ENCODE measurements at regions not wholly inside any gene's neighbourhood (a gene's known extent, or its start where the extent isn't known, plus 50 kb on each side); places are given as distances from the start of the nearest gene placed in this dataset.
"Not testable (repeated sequence)": the region's sequence is repeated elsewhere in the genome, so short reads cannot be mapped to it uniquely, and the experiment has no call there.

DNA sequence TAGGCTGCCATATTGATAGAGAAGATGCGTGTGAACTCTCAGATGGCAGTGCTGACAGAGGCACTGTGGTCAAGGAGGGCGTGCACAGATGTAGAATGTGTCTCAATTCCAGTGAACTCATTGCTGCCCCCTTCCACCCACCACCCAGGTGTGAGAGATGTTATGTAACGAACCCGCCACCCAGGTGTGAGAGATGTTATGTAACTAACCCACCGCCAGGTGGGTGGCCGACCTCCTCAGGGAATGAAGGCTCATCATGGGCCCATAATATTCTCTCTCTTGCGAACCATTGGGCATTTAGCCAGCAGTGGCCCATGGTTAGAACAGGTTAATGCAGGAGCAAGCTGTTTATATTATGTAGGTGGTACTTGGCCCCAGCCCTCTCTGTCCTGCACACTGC lies 140.4 kb upstream of the MTPN start:
- no peak for DNase-seq (ENCODE audit: low read depth)

DNA sequence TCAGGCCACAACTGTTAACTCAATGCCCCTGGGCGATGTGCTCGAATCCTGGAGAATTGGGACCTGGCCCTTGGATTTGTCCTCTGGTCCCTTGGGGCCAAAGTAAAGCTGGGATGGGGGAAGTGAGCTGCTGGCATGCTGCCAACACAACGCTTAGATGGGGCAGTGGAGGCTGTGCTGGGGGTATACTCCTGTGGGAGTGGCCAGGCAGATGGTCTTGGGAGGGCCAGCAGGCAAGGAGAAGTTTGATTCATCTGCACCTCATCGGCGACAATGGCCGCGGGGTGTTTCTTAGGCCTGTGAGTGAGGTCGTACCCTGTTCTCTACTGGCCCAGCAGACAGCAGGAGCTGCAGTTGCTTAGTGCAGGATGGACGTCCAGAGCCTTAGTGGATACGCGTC lies 139.0 kb upstream of the MTPN start:
- DNase-seq (ENCODE audit: low read depth): no peak

DNA sequence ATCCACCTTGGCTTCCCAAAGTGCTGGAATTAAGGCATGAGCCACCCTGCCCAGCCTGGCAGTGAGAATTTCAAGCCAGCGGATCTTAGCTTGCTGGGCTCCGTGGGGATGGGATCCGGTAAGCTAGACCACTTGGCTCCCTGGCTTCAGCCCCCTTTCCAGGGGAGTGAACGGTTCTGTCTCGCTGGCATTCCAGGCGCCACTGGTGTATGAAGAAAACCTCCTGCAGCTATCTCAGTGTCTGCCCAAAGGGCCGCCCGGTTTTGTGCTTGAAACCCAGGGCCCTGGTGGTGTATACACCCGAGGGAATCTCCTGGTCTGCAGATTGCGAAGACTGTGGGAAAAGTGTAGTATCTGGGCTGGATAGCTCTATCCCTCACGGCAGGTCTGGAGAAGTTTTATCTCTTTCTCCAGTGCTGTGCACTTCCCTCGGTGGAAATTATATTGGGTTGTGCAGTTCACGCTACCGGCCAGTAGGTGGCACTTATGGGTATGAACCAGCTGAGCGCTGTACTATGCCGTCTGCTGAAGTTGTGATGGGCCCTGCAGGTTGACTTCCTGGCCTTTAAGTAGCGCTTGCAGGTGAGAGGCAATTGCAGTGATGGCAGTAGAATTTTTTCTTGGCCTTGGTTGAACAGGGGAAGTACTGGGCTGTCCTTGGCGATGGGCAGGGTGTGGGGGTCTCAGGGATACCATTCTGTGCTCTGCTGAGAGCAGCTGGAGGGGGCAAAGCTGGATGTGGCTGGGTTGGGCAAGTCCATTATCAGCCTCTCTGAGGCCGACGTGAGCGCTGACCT lies 138.0 kb upstream of the MTPN start:
- DNase-seq (ENCODE audit: low read depth): peak; percentile 6

DNA sequence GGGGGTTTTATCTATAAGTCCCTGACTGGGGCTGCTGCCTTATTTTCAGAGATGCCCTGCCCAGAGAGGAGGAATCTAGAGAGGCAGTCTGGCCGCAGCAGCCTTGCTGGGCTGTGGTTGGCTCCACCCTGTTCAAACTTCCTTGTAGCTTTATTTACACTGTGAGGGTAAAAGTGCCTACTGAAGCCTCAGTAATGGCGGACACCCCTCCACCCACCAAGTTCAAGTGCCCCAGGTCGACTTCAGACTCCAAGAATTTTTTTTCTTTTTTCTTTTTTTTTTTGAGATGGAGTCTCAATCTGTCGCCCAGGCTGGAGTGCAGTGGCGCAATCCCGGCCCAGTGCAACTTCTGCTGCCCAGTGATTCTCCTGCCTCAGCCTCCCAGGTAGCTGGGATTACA lies 137.3 kb upstream of the MTPN start:
- not testable (repeated sequence) for DNase-seq (ENCODE audit: low read depth)

DNA sequence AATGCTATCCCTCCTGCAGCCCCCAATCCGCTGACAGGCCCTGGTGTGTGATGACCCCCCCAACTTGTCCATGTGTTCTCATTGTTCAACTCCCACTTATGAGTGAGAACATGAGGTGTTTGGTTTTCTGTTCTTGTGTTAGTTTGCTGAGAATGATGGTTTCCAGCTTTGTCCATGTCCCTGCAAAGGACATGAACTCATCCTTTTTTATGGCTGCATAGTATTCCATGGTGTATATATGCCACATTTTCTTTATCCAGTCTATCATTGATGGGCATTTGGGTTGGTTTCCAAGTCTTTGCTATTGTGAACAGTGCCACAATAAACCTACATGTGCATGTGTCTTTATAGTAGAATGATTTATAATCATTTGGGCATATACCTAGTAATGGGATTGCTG lies 131.9 kb upstream of the MTPN start:
- not testable (repeated sequence) for DNase-seq (ENCODE audit: low read depth)

DNA sequence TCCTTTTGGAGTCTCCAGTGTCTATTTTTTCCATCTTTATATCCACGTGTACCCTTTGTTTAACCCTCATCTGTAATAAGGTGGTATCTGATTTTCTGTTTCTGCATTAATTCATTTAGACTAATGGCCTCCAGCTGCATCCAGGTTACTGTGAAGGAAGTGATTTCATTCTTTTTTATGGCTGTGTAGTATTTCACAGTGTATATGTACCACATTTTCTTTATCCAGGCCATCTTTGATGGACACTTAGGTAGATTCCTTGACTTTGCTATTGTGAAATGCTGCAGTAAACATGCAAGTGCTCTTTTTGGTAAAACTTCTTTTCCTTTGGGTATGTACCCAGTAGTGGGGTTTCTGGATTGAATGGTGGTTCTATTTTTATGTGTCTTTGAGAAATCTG lies 128.0 kb upstream of the MTPN start:
- DNase-seq (ENCODE audit: low read depth): no peak

DNA sequence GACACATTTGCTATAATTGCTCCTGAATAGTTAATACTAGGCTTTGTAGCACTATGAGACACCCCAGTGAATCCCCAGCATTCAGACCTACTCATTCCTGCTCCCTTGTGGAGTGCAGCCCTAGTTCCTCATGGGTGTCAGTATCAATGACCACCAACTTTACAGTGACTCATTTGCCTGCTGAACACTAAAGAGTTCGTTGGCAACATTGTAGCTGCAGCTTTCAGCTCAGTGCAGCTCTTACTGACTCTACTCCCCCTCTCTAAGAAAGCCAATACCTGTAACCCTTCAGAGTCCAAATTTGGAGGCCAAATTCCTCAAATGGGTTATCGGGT lies 127.1 kb upstream of the MTPN start:
- no peak for DNase-seq (ENCODE audit: low read depth)

DNA sequence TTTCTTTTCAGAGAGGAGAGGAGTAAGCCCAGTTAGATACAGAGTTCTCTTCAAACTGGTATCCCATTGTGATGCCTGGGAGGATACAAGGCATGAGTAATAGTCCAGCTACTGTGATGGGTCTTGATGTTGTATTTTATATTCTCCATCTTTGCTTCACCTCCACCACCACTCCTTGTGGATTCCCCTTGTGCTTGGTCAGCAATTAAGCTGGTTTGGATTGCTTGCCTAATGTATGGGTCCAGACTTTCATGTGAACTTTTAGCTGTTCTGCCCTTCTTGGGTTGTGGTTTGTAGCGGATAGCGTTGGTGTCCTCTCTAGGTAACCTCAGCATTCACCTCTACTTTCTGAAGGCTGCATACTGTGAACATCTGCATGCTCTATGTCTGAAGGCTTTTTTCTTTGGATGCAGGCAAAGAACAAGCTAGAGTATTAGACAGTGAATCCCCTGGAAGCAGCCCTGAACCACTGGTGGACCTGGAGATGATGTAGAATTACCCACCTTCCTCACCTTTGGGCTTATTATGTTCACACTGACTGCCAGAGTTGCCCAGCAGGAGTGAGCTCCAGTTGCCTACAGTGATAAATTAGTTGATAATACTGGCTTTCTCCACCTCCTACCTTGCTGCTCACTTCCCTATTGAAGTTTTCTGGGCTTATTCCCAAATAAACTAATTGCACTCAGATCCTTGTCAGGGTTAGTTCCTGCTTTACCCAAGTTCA lies 126.5 kb upstream of the MTPN start:
- no peak for DNase-seq (ENCODE audit: low read depth)

DNA sequence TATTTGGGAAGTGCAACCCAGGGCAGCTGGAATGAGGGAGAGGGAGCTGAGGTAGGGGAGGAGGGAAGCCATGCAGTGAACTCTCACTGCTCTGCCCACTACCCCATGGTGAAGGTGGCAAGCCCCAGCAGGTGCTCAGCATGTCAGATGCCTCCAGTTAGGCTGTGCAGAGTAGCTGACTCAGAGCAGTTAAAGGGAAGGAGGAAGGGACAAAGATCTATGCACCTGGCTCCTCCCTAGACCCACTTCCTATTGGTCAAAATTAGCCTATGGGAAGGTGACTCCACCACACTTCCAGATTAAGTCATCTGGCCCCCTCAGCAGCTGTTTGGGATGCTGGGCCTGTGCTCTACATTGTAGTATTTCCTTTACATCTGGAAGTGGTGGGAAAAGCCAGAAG lies 125.7 kb upstream of the MTPN start:
- DNase-seq (ENCODE audit: low read depth): no peak

DNA sequence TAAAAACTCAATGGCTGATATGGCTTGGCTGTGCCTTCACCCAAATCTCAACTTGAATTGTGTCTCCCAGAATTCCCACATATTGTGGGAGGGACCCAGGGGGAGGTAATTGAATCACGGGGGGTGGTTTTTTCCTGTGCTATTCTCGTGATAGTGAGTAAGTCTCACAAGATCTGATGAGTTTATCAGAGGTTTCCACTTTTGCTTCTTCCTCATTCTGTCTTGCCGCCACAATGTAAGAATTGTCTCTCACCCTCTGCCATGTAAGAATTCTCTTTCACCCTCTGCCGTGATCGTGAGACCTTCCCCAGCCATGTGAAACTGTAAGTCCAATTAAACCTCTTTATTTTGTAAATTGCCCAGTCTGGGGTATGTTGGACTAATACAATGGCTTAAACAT lies 115.6 kb upstream of the MTPN start:
- not testable (repeated sequence) for DNase-seq (ENCODE audit: low read depth)

DNA sequence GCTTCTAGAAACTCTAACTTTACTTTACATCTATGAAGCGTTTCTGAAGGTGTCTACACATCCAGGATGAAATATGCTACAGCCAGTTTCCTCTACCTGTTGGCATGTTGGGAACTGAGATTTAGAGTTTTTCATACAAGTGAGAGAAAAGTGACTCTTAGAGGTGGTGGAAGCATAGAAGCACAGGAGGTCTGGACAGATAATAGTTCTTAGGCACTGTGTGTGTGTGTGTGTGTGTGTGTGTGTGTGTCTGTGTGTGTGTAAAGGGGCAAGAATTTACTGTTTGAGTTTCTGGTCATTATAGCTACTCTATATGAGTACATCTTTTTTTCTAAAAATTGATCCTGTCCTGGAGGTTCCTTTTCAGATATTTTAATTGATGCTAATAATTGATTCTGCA lies 110.7 kb upstream of the MTPN start:
- DNase-seq (ENCODE audit: low read depth): no peak

DNA sequence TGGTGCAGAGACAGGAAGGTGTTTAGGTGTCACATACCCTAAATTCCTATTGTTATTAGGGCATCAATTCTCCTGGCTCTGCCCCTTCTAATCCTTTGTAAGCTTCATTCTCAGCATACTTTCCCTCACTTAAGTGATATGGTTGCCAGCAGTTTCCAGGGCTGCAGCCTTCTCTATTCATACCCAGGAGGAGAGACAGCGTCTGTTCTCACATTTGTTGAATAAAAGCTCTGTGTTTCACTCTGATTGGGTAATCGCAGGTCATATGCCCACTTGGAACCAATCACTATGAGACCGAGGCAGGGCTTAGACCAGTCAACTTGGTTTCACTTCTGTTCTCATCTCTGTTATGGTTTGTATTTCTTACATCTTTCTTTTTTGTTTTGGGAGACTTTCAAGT lies 109.6 kb upstream of the MTPN start:
- no peak for DNase-seq (ENCODE audit: low read depth)

DNA sequence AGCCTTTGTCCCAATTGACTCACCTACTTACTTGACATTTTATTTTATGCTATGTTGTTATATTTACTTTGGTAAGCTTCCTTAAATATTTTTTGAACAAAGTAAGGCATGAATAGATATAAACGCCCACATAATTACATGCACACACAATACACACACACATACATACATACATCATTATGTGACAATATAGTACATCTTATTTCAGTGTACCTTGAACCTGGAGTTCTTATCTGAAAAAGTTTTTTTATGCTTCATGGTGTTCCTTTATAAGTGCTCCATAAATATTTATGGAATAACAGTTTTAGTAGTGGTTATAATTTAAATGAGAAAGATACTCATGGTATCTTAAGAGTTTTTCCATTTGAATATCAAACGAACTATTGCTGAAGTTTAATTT lies 102.8 kb upstream of the MTPN start:
- no peak for DNase-seq (ENCODE audit: low read depth)

DNA sequence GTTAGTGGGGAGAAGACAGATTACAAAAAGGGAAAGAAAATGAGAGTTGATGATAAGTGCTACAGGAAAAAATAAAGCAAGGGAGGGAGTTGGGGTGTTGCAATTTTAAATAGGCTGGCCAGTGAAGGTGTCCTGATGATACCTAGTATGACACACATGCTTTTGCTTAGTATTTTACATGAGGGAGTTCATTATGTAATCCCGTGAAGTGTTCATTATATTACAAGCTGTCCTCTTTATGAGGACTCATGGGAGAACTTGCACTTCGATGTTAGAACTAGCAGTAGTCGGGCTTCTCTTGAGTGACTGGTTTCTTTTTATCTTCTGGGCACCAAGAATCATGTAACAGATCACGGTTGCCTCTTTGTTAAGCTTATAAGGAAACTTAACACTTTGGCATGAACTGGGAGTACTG lies 102.3 kb upstream of the MTPN start:
- no peak for DNase-seq (ENCODE audit: low read depth)

DNA sequence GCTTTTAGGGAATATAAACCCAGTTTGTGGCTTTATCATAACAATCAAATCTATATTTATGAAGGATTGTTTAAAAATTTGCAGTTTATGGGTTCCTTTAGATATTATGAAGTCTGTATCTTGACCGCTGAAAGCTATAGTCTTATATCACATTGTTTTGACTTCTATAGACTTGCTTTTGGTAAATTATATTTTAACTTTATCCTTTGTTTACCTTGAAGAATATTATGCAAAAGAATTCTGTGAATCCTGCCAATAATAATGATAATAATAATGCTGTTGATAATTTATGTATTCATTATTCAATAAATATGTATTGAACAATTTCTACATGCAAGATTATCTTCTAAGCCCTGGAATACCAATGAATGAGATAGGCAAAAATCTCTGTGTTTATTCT lies 101.9 kb upstream of the MTPN start:
- no peak for DNase-seq (ENCODE audit: low read depth)

DNA sequence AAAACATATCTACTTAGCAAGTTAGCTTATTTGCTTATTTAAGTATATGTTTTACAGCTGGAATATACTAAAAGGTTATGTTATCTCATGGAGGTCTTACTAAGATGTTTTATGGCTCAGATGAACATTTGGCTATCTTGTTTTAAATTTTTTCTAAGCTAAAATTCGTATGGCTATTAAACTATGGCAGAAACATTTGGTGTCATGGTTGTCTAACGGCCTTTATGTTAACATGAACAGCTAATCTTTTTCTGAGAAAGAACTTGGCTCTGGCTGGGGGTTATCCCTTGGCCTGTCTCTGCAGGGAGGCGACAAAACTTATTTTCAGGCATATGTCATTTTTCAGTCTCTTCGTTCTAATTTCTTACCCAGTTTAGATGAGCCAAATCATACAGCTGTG lies 101.5 kb upstream of the MTPN start:
- no peak for DNase-seq (ENCODE audit: low read depth)

DNA sequence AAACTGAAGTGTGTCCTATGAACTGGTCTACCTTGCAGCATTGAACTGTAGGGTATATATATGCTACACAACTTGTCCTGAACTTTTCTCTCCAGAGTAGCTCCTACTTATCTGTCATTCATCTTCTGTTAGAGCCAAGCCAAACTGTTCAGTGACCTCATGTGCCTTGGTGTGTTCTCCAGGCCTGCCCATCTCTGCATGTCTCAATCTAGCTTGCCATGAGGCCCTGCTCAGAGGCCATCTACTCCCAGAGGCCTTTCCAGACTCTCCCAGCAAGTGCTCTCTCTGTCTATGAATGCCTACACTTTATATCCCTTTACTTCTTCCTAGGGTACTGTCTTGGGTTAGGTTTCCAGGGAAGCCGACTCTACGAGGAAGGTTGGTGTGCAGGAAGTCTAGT lies 99.8 kb upstream of the MTPN start:
- DNase-seq (ENCODE audit: low read depth): no peak

DNA sequence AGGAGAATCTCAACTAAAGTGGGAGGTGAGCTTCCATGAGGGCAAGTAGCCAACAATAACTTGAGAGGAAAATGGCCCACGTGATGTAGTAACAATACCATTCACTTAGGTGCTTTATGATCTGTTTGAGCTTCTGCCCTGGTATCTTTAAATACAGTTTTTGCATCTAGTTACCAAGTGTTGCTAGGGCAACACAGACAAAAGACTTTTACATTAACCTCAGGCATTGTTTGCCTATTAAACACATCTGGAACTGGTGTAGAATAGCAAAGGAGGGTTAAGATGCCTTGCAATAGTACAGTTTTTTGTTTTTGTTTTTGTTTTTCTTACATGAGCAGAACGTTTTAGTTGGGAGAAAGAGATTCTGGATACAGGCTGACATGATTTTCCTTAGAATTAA lies 97.7 kb upstream of the MTPN start:
- DNase-seq (ENCODE audit: low read depth): no peak

DNA sequence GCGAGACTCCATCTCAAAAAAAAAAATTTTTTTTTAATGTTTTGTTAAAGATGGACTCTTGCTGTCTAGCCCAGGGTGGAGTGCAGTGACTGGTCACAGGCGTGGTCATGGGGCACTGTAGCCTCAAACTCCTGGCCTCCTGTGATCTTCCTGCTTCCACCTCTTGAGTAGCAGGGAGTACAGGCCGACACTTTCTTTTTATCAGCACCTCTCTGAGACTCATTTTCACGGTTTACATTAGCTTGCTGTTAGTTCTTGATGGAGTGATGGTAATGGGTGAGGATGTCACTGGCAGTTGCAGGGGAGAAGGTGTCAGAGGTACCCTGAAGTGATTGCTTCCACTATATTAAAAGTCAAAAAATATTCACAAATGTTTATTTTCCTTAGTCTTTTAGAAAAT lies 95.3 kb upstream of the MTPN start:
- no peak for DNase-seq (ENCODE audit: low read depth)

DNA sequence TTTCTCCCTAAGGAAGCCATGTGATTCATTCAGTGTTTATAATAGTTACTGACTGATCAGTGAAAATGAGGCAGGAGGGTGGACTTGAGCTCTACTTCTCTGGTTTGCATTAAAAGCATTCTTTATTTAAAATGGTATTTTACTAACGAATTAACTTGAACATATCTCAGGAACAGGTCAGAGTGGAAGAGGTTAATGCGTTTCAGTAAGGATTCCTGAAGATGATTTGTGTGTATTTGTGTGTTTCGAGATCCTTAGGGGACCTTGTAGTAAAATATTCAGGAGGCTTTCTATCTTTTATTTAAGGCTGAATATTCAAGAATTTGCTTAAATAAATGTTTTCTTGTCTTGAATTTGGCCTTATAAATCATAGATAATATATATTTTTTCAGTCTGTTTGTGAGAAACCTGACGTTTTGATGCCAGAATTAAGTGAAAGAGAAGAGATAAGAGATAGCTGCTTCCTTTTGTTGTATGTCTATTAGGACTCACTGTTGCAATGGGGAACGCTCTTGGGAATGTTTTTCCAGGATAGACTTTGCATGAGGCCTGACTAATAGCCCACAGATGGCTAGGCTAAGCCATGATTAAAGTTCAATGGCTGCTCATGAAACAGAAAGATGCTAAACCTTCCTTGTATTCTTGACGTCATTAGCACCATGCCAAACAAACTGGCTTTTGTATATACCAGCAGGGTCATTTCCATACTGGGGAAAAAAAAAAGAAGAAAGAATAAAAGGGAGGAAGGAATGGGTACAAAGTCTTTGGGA lies 93.8 kb upstream of the MTPN start:
- no peak for DNase-seq (ENCODE audit: low read depth)

DNA sequence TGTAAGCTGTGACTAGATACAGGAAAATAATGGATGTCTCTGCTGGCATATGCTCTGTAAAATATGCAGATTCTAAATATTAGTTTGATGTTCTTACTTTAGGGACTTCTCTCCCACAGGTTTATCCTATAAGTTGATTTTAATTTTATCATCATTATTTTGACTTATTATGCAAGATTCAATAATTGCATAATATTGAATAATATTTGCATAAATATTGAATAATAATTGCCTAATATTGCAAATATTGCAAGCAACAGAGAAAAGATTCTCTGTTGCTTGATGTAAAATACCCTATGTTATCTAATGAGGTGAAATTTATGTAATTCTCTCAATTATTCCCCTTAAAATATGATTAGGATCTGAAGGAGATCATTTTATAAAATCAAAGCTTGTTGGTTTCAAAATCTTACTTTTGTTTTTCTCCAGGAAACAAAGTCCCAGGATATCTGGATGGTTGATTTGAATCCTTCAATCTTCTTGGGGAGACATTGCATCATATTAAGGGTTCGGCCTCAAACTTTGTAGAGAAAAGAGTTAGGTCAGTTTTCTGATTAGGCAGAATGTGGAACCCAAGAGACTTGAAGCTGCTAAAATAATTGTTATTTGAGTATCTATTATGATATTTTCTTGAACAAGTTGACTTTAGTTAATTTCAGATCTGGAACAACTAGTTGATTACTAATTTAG lies 92.8 kb upstream of the MTPN start:
- DNase-seq (ENCODE audit: low read depth): no peak

DNA sequence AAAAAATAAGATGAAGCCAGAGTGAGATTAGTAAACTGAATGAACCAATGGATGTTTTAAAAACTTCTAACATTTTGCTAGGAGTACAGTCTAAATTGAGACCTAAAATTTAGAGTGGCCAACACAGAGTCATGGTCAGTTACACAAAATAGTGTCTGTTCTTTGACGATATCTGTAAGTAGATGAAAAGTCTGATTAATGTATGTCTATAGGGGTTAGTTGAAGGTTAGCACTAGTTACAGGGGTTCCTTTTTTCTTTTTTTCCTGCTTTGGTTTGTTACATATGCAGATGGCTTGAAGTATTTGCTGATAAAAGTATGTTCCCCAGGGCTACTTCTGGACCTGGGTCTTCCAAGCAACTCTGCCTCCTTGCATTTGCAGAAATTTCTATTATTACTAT lies 90.1 kb upstream of the MTPN start:
- DNase-seq (ENCODE audit: low read depth): no peak
